Ascending aorta (tissue), 2 donors: ENCODE measurements at regions not wholly inside any gene's neighbourhood (a gene's known extent, or its start where the extent isn't known, plus 50 kb on each side); places are given as distances from the start of the nearest gene placed in this dataset.
"Not testable (repeated sequence)": the region's sequence is repeated elsewhere in the genome, so short reads cannot be mapped to it uniquely, and the experiment has no call there.

Experiments used
- DNase-seq, 2 donors: peaks; one replicate each; pipeline ENCODE4 v3.0.0-alpha.2; 2019; ENCODE audit warnings: low spot score in 2 of 2
- H3K27ac ChIP-seq, 2 donors: fragments of 200-600 bp; sonication (generic); one replicate each; pipeline ENCODE4 v1.5.1; 2016 to 2017; ENCODE audit warnings: mild to moderate bottlenecking in 1 of 2
- H3K27me3 ChIP-seq: fragments of 200-600 bp; sonication (generic); one replicate; pipeline ENCODE4 v1.5.1; 2017
- H3K36me3 ChIP-seq, 2 donors: fragments of 200-600 bp; sonication (generic); one replicate each; pipeline ENCODE4 v1.5.1; 2016
- H3K4me1 ChIP-seq, 2 donors: fragments of 200-600 bp; sonication (generic); one replicate each; pipeline ENCODE4 v1.5.1; 2016 to 2017; ENCODE audit warnings: mild to moderate bottlenecking in 1 of 2
- H3K4me3 ChIP-seq, 2 donors: fragments of 200-600 bp; sonication (generic); one replicate each; pipeline ENCODE4 v1.5.1; 2016 to 2017; ENCODE audit warnings: mild to moderate bottlenecking in 1 of 2
- H3K9me3 ChIP-seq, 2 donors: fragments of 200-600 bp; sonication (generic); one replicate each; pipeline ENCODE4 v1.5.1; 2016
- intact Hi-C: fragments of 100-400 bp; cut with DNase I; formaldehyde crosslinking; loops from one replicate; pipeline ENCODE4 v1.15.1; 2023
- TF ChIP-seq, protein P1 (sequence below), 3 experiments: fragments of 200-600 bp in 2 of 3; fragments of 450-650 bp in 1 of 3; sonication (generic) in 2 of 3; IDR thresholded peaks; one replicate each; pipeline ENCODE4 v1.5.1; 2016 to 2019; ENCODE audit warnings: antibody characterized with exemption in 3 of 3, mild to moderate bottlenecking in 1 of 3, moderate library complexity in 1 of 3

DNA sequence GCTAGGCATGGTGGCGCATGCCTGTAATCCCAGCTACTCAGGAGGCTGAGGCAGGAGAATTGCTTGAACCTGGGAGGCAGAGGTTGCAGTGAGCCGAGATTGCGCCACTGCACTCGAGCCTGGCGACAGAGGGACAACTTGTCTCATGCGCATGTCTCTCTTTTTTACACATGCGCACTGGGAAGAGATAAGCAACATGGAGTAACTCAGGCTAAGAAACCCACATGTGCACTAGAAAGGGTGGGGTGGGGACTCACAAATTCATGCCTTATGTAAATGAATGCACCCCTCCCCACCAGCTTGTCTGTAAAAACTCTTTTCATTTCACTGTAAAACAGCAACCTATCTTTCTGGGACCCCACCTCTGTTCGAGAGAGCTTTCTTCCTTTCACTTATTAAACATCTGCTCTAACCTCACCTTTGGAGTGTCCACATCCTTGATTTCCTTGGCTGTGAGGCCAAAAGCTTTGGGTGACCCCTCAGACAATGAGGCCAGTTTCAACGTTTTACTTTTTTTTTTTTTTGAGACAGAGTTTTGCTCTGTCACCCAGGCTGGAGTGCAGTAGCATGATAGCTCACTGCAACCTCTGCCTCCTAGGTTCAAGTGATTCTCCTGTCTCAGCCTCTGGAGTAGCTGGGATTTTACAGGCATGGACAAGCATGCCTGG lies 91.6 kb upstream of the RMP24 start:
- no peak overlapping the region for H3K27ac ChIP-seq
- no peaks in the 10 kb centered on the region for H3K4me1 ChIP-seq
- no peaks in the 10 kb centered on the region for H3K36me3 ChIP-seq
- H3K9me3 ChIP-seq, result no peaks in the 10 kb centered on the region
- TF ChIP-seq, protein P1, sequence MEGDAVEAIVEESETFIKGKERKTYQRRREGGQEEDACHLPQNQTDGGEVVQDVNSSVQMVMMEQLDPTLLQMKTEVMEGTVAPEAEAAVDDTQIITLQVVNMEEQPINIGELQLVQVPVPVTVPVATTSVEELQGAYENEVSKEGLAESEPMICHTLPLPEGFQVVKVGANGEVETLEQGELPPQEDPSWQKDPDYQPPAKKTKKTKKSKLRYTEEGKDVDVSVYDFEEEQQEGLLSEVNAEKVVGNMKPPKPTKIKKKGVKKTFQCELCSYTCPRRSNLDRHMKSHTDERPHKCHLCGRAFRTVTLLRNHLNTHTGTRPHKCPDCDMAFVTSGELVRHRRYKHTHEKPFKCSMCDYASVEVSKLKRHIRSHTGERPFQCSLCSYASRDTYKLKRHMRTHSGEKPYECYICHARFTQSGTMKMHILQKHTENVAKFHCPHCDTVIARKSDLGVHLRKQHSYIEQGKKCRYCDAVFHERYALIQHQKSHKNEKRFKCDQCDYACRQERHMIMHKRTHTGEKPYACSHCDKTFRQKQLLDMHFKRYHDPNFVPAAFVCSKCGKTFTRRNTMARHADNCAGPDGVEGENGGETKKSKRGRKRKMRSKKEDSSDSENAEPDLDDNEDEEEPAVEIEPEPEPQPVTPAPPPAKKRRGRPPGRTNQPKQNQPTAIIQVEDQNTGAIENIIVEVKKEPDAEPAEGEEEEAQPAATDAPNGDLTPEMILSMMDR (IDR thresholded peaks at IDR 0.05), result no peak
- no peak for DNase-seq
- no peak overlapping the region for H3K4me3 ChIP-seq
- intact Hi-C loops, result no loop called here
- H3K27me3 ChIP-seq, result no peaks in the 10 kb centered on the region

DNA sequence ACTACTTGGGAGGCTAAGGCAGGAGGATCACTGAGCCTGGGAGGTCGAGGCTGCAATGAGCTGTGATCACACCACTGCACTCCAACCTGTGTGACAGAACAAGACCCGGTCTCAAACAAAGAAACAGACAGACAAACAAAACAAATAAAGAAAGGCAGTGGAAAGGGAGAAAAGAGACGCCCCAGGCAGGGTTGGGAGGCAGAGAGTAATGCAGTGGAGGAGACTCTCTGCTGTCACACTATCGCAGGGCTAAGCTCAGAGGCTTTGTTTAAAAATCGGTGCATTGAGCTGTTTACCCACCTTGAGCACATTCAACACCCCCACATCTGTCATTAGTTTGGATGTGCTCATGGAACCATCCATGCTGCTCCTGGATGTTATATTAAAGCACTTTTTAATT lies 84.2 kb upstream of the RMP24 start:
- no peak overlapping the region for H3K27ac ChIP-seq
- DNase-seq, result no peak
- no peak overlapping the region for H3K4me3 ChIP-seq
- no peaks in the 10 kb centered on the region for H3K27me3 ChIP-seq
- intact Hi-C loops, result no loop called here
- no peaks in the 10 kb centered on the region for H3K36me3 ChIP-seq
- H3K9me3 ChIP-seq, result peaks cover 0 to 3% of the 10 kb centered on the region in 2 donors
- no peaks in the 10 kb centered on the region for H3K4me1 ChIP-seq
- TF ChIP-seq, protein P1 (IDR thresholded peaks at IDR 0.05), result no peak

DNA sequence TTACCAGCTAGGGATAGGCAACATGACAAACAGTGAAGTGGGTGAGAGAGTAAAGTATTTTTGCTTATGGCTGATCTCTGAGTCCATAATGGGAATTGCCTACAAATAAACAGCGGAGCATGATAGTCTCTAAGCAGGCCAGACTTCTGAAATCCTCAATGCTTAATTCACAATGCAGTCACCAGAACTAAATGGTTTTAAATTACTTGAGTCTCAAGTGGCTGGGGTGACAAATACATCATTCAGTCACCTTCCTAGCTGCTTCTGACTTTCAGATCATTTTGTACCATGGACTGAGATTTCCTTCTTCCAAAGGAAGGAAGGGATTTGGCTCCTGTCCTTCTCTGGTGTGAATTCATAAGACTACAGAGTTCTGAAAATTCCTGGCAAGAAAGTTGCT lies 82.8 kb upstream of the RMP24 start:
- H3K4me1 ChIP-seq, result no peaks in the 10 kb centered on the region
- peaks cover 0 to 3% of the 10 kb centered on the region in 2 donors for H3K9me3 ChIP-seq
- intact Hi-C loops, result no loop called here
- no peak overlapping the region for H3K27ac ChIP-seq
- no peak overlapping the region for H3K4me3 ChIP-seq
- H3K27me3 ChIP-seq, result no peaks in the 10 kb centered on the region
- no peaks in the 10 kb centered on the region for H3K36me3 ChIP-seq
- TF ChIP-seq, protein P1 (IDR thresholded peaks at IDR 0.05), result no peak
- DNase-seq, result no peak

DNA sequence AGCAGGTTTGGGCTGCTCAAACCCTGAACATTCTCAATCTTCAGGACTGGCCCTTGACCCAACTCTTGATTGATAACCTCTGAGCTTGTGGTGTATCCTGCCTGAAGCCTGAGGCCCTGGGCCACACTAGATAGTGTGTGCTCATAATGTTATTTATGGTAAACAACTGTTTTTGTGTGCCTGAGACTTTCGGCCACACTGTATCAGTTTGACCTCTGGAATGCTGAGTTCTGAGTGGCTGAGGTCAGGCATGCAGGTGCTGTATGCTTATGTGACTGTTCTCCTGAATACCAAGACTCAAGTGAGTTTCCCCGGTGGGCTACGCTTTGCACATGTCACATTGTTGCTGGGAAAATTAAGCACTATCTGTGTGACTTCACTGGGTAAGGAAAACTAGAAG lies 82.2 kb upstream of the RMP24 start:
- DNase-seq, result no peak
- Histone ChIP-seq H3K27ac (no peak overlapping the region), H3K4me3 (no peak overlapping the region), H3K9me3 (peaks cover 0 to 6% of the 10 kb centered on the region in 2 donors), H3K27me3 (no peaks in the 10 kb centered on the region), H3K36me3 (no peaks in the 10 kb centered on the region), H3K4me1 (no peaks in the 10 kb centered on the region)
- intact Hi-C loops, result no loop called here
- TF ChIP-seq, protein P1 (IDR thresholded peaks at IDR 0.05), result no peak

DNA sequence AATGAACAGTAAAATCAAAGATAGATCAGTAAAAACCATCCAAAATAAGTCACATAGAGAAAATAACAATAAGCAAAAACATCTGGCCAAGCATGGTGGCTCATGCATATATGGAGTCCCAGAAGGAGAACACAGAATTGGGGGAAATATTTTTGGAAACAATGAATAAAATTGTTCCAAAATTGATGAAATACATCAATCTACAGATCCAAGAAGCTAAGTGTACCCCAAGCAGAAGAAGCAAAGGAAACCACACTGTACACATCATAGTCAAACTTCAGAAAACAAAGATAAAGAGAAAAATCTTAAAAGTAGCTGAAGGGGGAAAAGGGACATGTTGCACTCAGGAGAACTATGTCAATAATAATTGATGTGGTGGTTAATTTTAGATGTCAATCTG lies 80.4 kb upstream of the RMP24 start:
- Histone ChIP-seq H3K27me3 (no peaks in the 10 kb centered on the region), H3K4me1 (no peaks in the 10 kb centered on the region), H3K4me3 (no peak overlapping the region), H3K27ac (no peak overlapping the region), H3K9me3 (peaks cover 0 to 6% of the 10 kb centered on the region in 2 donors), H3K36me3 (no peaks in the 10 kb centered on the region)
- TF ChIP-seq, protein P1 (IDR thresholded peaks at IDR 0.05), result no peak
- DNase-seq, result no peak
- intact Hi-C loops, result no loop called here

DNA sequence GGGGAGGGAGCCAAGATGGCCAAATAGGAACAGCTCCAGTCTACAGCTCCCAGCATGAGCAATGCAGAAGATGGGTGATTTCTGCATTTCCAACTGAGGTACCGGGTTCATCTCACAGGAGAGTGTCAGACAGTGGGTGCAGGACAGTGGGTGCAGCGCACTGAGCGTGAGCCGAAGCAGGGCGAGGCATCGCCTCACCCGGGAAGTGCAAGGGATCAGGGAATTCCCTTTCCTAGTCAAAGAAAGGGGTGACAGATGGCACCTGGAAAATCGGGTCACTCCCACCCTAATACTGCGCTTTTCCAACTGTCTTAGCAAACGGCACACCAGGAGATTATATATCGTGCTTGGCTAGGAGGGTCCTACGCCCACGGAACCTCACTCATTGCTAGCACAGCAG lies 75.0 kb upstream of the RMP24 start:
- H3K4me1 ChIP-seq, intact Hi-C loops: not testable (repeated sequence)

More for the DNA sequence above, 75.0 kb upstream of the RMP24 start:
- H3K4me3 ChIP-seq, H3K27ac ChIP-seq, H3K27me3 ChIP-seq, H3K9me3 ChIP-seq, DNase-seq, H3K36me3 ChIP-seq: not testable (repeated sequence)
